Anterior cingulate cortex (tissue), 58 donors: ENCODE measurements at regions not wholly inside any gene's neighbourhood (a gene's known extent, or its start where the extent isn't known, plus 50 kb on each side); places are given as distances from the start of the nearest gene placed in this dataset.
A peak's percentile ranks its signal among the peaks of the same experiment; 100 is the strongest.
"Not testable (repeated sequence)": the region's sequence is repeated elsewhere in the genome, so short reads cannot be mapped to it uniquely, and the experiment has no call there.

Experiments used
- DNase-seq, 58 donors: peaks; one replicate each; lab custom pipeline; 2025; lab: John Stamatoyannopoulos, UW

DNA sequence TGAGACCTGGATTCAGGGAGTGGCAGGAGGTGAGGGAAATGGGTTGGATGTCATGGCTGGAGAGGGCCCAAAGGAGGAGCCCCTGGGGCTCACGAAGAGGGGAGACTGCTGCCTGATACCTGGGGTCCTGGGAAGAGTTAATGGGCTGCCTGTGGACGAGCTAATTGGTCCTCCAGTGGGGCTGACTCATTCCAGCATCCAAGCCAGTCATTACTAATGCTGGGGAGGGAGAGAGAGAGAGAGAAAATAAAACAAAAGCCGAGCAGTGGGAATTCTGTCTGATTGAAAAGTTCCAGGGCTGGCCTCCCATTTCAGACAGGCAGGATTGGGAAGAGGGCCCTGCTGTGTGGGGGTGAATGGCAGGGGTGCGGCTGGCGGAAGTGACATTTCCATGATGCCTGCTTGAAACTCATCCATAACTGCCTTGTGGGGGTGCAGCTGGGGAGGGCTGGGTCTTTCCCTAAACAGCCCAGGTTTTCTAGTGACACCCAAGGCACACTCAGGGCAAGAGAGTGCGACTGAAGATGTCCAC, 297.8 kb downstream of the RPS24 start:
- peak in 8 of 58 donors; percentile 7 to 59 (median 22) for DNase-seq

DNA sequence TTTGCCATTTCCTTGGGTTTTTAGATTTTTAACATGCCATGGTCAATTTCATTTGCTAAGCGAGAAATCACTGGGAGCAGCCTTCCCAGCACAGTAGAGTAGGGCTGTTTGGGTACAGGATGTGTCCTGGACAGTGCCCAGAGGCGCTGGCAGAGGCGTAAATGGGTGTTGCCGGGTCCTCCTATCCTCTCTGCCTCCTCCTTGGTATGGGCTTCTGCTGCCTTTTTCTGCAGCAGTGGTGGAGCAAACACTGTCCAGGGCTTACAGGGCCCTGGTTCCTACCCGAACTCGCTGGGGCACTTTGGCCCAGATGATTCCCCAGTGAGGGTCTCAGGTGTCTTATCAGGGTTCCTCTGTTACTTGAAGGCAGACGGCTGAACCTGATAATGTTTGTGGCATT, 298.3 kb downstream of the RPS24 start:
- DNase-seq = peak in 6 of 58 donors; percentile 5 to 59 (median 41)

GRCh38 chr10:78332657-78333056, 299.0 kb downstream of the RPS24 start:
- no peak for DNase-seq

GRCh38 chr10:78333362-78334143, 299.9 kb downstream of the RPS24 start:
- DNase-seq = no peak

GRCh38 chr10:78335371-78335690, 301.7 kb downstream of the RPS24 start:
- no peak for DNase-seq

DNA sequence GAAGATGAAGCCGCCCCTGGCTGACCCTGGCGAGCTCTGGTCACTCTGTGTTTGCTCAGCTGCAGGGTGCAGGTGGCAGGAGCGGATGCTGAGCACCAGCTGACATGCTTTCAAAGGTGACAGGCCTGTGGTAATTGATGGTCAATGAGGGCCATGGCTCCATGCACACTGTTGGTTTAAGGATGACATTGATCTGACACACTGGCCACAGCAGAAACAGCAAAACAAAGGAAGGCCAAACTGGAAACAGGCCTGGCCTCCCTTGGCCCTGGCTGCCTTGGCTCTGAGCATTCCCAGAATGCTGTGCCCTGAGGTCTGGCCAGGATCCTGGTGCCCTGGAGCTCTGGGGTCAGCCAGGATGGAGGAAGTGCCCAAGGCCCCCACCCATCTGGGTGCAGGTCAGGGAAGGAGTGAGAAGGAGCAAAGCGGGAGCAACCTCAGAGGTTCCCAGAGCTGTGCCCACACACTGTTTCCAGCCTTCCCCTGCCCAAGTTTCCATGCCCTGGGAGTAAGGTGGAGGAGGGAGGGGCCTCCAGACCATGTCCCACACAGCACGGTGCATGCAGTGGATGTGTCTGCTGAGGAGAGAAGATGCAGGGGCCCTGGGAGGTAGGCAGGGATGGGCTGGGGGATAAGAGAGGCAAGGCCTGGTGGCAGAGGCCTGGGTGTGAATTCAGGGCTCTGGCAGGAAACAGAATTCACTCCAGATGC, 302.2 kb downstream of the RPS24 start:
- peak in 33 of 58 donors; percentile 11 to 81 (median 44) for DNase-seq

DNA sequence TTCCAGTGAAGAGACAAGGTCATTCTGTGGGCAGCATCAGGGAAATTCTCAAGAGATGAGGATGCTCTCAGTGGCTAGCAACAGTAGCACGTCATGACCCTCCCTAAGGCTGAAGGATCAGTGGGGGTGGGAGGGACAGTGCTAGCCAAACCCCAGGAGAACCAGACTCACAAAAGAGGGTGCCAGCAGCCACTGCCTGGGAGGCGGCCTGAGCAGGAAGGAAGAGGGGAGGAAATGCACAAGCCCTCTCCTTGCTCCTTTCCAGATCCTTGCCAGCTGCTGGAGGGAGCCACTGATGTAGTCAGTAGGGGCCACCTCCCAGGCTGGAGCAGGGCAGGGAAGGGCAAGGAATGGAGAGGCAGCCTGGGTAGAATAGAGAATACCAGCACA, 302.7 kb downstream of the RPS24 start:
- no peak for DNase-seq

GRCh38 chr10:78337016-78337415, 303.4 kb downstream of the RPS24 start:
- DNase-seq = no peak

GRCh38 chr10:78337646-78338391, 304.2 kb downstream of the RPS24 start:
- DNase-seq = no peak

GRCh38 chr10:78338717-78339116, 305.1 kb downstream of the RPS24 start:
- no peak for DNase-seq

DNA sequence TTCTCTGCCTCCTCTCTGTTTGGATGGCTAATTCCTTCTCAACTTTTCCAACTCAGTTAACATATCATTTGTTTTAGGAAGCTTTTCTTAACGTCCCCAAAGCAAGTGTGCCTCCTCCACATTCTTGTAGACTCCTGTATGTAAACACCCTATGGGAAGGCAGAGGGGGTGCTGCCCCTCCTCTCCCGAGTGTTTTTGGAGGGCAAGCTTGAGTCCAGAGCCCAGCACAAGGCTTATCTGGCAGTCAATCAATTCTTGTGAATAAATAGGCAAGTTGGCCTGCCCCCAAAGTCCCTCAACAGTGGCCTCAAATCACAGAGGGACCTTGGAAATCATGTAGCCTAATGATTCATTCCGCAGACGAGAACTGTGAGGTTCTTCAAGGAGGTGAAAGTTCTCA, 305.6 kb downstream of the RPS24 start:
- peak in 13 of 58 donors; percentile 14 to 54 (median 35) for DNase-seq

GRCh38 chr10:78341953-78342614, 308.4 kb downstream of the RPS24 start:
- DNase-seq = no peak

DNA sequence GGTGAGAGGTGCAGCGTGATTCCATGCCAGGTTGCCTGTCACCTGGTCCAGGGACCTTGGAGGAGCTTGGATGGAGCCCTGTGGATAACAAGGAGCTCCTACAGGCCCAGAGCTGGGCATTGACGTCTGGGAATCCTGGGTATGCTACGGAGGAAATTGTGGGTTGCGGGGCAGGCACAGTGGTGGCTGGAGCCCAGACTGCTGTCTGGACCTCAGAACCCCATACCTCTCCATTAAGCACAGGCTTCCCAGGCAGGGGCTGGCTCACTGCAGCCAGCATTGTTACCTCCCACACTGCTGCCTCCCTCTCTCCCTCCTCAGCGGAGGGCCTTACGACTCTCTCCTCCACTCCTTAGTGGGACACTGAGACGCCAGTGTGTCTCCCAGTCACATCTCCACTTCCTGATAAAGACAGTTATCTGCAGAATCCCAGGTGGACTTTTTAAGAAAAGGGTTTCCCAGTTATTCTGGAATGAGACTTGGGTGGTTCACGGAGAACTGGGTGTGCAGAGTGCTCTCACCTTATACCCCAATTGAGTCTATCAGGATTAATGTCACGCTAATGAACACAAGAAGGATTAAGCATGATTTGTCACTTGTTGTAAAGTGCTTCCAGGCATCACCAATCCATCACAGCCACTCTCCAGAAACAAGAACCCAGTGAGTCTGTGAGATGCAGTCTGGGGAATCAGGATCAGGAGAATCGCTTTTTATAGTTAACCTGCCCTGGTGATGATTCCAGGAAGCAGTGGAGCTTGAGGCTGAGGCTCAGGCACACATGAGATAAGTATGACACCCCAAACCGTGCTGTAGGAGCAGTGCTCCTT, 309.4 kb downstream of the RPS24 start:
- DNase-seq = no peak

DNA sequence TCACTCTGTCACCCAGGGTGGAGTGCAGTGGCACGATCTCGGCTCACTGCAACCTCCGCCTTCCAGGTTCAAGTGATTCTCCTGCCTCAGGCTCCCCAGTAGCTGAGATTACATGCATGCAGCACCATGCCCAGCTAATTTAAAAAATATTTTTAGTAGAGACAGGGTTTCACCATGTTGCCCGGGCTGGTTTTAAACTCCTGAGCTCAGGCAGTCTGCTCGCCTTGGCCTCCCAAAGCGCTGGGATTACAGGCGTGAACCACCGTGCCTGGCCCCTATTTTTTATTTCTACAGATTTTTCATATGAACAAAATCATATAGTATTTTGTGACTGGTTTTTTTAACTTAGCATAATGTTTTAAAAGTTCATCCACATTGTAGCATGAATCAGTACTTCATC, 310.6 kb downstream of the RPS24 start:
- DNase-seq = not testable (repeated sequence)

GRCh38 chr10:78345515-78345914, 311.9 kb downstream of the RPS24 start:
- DNase-seq = not testable (repeated sequence)

- DNase-seq = no peak
Measured at GRCh38 chr10:78346721-78347120, 313.1 kb downstream of the RPS24 start.

DNA sequence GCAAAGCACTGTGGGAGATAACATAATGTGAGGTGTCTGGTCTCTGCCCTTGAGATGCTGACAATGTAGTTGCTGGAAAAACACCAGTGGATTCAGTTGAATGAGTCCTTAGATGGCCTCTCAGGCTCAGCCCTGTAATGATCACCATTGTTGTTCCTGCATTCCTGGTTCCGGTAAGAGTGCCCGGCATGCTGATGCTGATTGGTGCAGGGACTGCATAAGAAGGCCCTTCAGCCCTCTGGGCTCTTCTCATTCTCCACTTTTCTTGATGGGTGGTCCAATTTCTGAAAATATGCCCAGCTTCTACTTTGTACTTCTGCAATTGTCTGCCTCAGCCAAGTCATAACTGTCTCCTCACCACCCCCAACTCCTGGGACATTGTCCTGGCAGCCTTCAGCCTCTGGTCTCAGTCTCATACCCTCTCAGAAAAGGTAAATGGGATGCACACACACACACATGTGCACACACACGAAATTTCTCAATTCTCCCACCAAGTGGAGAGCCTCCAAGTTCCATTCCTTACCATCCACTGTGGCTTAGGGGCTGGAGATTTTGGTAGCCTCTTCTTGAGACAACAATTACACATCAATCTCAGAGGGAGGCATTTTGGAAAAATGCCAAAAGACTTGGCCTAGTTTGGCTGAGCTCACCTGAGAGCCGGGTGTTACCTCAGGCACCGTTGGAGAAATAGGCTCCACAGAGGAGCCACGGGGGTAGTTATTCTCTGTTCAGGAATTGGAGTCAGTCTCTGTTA, 314.9 kb downstream of the RPS24 start:
- DNase-seq = no peak

- no peak for DNase-seq
Measured at GRCh38 chr10:78349165-78349516, 315.5 kb downstream of the RPS24 start.
